HEK293 (cell line): ENCODE measurements at regions not wholly inside any gene's neighbourhood (a gene's known extent, or its start where the extent isn't known, plus 50 kb on each side); places are given as distances from the start of the nearest gene placed in this dataset.

Experiments
- CTCF ChIP-seq: fragments of 450-650 bp; formaldehyde crosslinking; IDR thresholded peaks from 2 replicates; pipeline ENCODE4 v1.5.1; 2016; ENCODE audit warnings: missing biosample characterization, missing genetic modification characterization
- KLF8 ChIP-seq: fragments of 450-650 bp; formaldehyde crosslinking; IDR thresholded peaks from 2 replicates; pipeline ENCODE4 v1.5.1; 2016; ENCODE audit warnings: missing biosample characterization, missing genetic modification characterization
- MEIS1 ChIP-seq: sonication (generic); formaldehyde crosslinking; IDR thresholded peaks from 2 replicates; pipeline ENCODE4 v1.8.1; 2022; ENCODE audit warnings: missing genetic modification reagents, mild to moderate bottlenecking, borderline replicate concordance
- MYNN ChIP-seq: fragments of 450-650 bp; formaldehyde crosslinking; IDR thresholded peaks from 2 replicates; pipeline ENCODE4 v1.5.1; 2016; ENCODE audit warnings: missing biosample characterization, missing genetic modification characterization, borderline replicate concordance
- PRDM2 ChIP-seq: fragments of 450-650 bp; formaldehyde crosslinking; IDR thresholded peaks from 2 replicates; pipeline ENCODE4 v1.5.1; 2016; ENCODE audit warnings: missing biosample characterization, missing genetic modification characterization, borderline replicate concordance
- SCRT2 ChIP-seq: fragments of 450-650 bp; formaldehyde crosslinking; IDR thresholded peaks from 2 replicates; pipeline ENCODE4 v1.5.1; 2016; ENCODE audit warnings: missing biosample characterization, missing genetic modification characterization
- SETDB1 ChIP-seq: IDR thresholded peaks from one replicate; pipeline ENCODE4 v1.6.1; 2017; ENCODE audit warnings: mild to moderate bottlenecking, low read length, moderate library complexity, mixed read lengths; ENCODE audit not compliant: insufficient read length
- SP2 ChIP-seq: fragments of 450-650 bp; formaldehyde crosslinking; IDR thresholded peaks from 2 replicates; pipeline ENCODE4 v1.5.1; 2016; ENCODE audit warnings: missing biosample characterization, missing genetic modification characterization
- ZBTB17 ChIP-seq: fragments of 450-650 bp; formaldehyde crosslinking; IDR thresholded peaks from 2 replicates; pipeline ENCODE4 v1.5.1; 2016; ENCODE audit warnings: missing biosample characterization, missing genetic modification characterization
- ZBTB26 ChIP-seq: fragments of 450-650 bp; formaldehyde crosslinking; optimal IDR thresholded peaks from 2 replicates; pipeline ENCODE3; 2016; ENCODE audit warnings: missing biosample characterization, mild to moderate bottlenecking, missing genetic modification characterization
- ZBTB44 ChIP-seq: fragments of 450-650 bp; IDR thresholded peaks from 2 replicates; pipeline ENCODE4 v1.5.1; 2018; ENCODE audit warnings: missing biosample characterization, mild to moderate bottlenecking, missing genetic modification characterization
- ZNF16 ChIP-seq: fragments of 450-650 bp; formaldehyde crosslinking; IDR thresholded peaks from 2 replicates; pipeline ENCODE4 v1.5.1; 2016; ENCODE audit warnings: low read depth, missing biosample characterization, missing genetic modification characterization
- ZNF248 ChIP-seq: fragments of 450-650 bp; formaldehyde crosslinking; IDR thresholded peaks from 2 replicates; pipeline ENCODE4 v1.5.1; 2017; ENCODE audit warnings: missing biosample characterization, missing genetic modification characterization
- ZNF324 ChIP-seq: fragments of 450-650 bp; formaldehyde crosslinking; IDR thresholded peaks from 2 replicates; pipeline ENCODE4 v1.5.1; 2016; ENCODE audit warnings: missing biosample characterization, missing genetic modification characterization
- ZNF350 ChIP-seq: fragments of 450-650 bp; formaldehyde crosslinking; IDR thresholded peaks from 2 replicates; pipeline ENCODE4 v1.5.0; 2017; ENCODE audit warnings: missing biosample characterization, mild to moderate bottlenecking, missing genetic modification characterization
- ZNF416 ChIP-seq: fragments of 450-650 bp; formaldehyde crosslinking; IDR thresholded peaks from 2 replicates; pipeline ENCODE4 v1.5.1; 2016; ENCODE audit warnings: missing biosample characterization, missing genetic modification characterization
- ZNF423 ChIP-seq: fragments of 450-650 bp; formaldehyde crosslinking; IDR thresholded peaks from 2 replicates; pipeline ENCODE4 v1.5.1; 2016; ENCODE audit warnings: missing biosample characterization, missing genetic modification characterization
- ZNF488 ChIP-seq: fragments of 450-650 bp; formaldehyde crosslinking; IDR thresholded peaks from 2 replicates; pipeline ENCODE4 v1.5.1; 2016; ENCODE audit warnings: missing biosample characterization, missing genetic modification characterization
- ZNF530 ChIP-seq: fragments of 450-650 bp; formaldehyde crosslinking; IDR thresholded peaks from 2 replicates; pipeline ENCODE4 v1.5.1; 2016; ENCODE audit warnings: low read depth, missing biosample characterization, missing genetic modification characterization
- ZNF585B ChIP-seq: fragments of 450-650 bp; formaldehyde crosslinking; IDR thresholded peaks from 2 replicates; pipeline ENCODE4 v1.5.1; 2016; ENCODE audit warnings: missing biosample characterization, missing genetic modification characterization
- ZNF596 ChIP-seq: fragments of 450-650 bp; IDR thresholded peaks from 2 replicates; pipeline ENCODE4 v1.5.0; 2018; ENCODE audit warnings: missing biosample characterization, mild to moderate bottlenecking, missing genetic modification characterization, moderate library complexity
- ZNF621 ChIP-seq: fragments of 450-650 bp; formaldehyde crosslinking; IDR thresholded peaks from 2 replicates; pipeline ENCODE4 v1.5.1; 2017; ENCODE audit warnings: missing biosample characterization, missing genetic modification characterization
- ZNF626 ChIP-seq: fragments of 450-650 bp; sonication (Bioruptor Pico); formaldehyde crosslinking; IDR thresholded peaks from 2 replicates; pipeline ENCODE4 v1.5.1; 2018; ENCODE audit warnings: missing biosample characterization, missing genetic modification characterization, inconsistent platforms
- ZNF639 ChIP-seq: fragments of 450-650 bp; formaldehyde crosslinking; IDR thresholded peaks from 2 replicates; pipeline ENCODE4 v1.5.1; 2016; ENCODE audit warnings: missing biosample characterization, missing genetic modification characterization
- ZNF654 ChIP-seq: fragments of 450-650 bp; formaldehyde crosslinking; IDR thresholded peaks from 2 replicates; pipeline ENCODE4 v1.5.1; 2016; ENCODE audit warnings: low read depth, missing biosample characterization, missing genetic modification characterization
- ZNF677 ChIP-seq: fragments of 450-650 bp; IDR thresholded peaks from 2 replicates; pipeline ENCODE4 v1.5.0; 2018; ENCODE audit warnings: missing biosample characterization, mild to moderate bottlenecking, missing genetic modification characterization, moderate library complexity
- ZNF768 ChIP-seq: fragments of 450-650 bp; formaldehyde crosslinking; IDR thresholded peaks from 2 replicates; pipeline ENCODE4 v1.5.1; 2018; ENCODE audit warnings: missing biosample characterization, mild to moderate bottlenecking, missing genetic modification characterization
- ZNF830 ChIP-seq: fragments of 450-650 bp; IDR thresholded peaks from 2 replicates; pipeline ENCODE4 v1.5.0; 2018; ENCODE audit warnings: missing biosample characterization, missing genetic modification characterization, low read depth, mild to moderate bottlenecking, moderate library complexity
- ZNF837 ChIP-seq: fragments of 450-650 bp; formaldehyde crosslinking; IDR thresholded peaks from 2 replicates; pipeline ENCODE4 v1.5.1; 2016; ENCODE audit warnings: missing biosample characterization, missing genetic modification characterization

GRCh38 chr5:174514983-174515394 lies 209.4 kb upstream of the MSX2 start (continued):
- TF ChIP-seq ZNF423 (peak; percentile 69), MEIS1 (CRISPR knock-in tag) (no peak), ZNF768 (tag by site-specific recombination) (no peak), PRDM2 (tag by site-specific recombination) (no peak), ZNF639 (tag by site-specific recombination) (peak; percentile 91), CTCF (tag by site-specific recombination) (no peak), ZNF654 (tag by site-specific recombination) (no peak), MYNN (tag by site-specific recombination) (0 out of 2 replicates have a peak, but pooled peaks have one; percentile 40), ZNF585B (no peak), SCRT2 (no peak), ZNF677 (tag by site-specific recombination) (no peak), ZNF324 (peak; percentile 74; the same call in 1 of the 2 replicates), SETDB1 (no peak), ZNF350 (tag by site-specific recombination) (no peak), ZNF16 (tag by site-specific recombination) (no peak), ZNF416 (tag by site-specific recombination) (no peak), ZBTB17 (tag by site-specific recombination) (peak; percentile 44; the same call in 1 of the 2 replicates), ZBTB44 (tag by site-specific recombination) (peak; percentile 92), ZNF626 (tag by site-specific recombination) (no peak), SP2 (tag by site-specific recombination) (peak; percentile 47), ZNF621 (tag by site-specific recombination) (no peak), KLF8 (tag by site-specific recombination) (peak; percentile 69; the same call in 1 of the 2 replicates), ZNF596 (peak; percentile 34), ZNF248 (tag by site-specific recombination) (no peak), ZNF488 (tag by site-specific recombination) (no peak), ZNF530 (tag by site-specific recombination) (no peak), ZNF830 (tag by site-specific recombination) (no peak), ZBTB26 (tag by site-specific recombination) (peak; percentile 11), ZNF837 (no peak)
